Neural cell (in vitro differentiated cells): ENCODE measurements at regions not wholly inside any gene's neighbourhood (a gene's known extent, or its start where the extent isn't known, plus 50 kb on each side); places are given as distances from the start of the nearest gene placed in this dataset.

Source experiments
- H2AFZ ChIP-seq: fragments of 200-600, 300-800 bp; sonication (generic), shearing (Covaris generic); 2 replicates; pipeline ENCODE4 v1.6.0; 2014; ENCODE audit warnings: low read depth, mild to moderate bottlenecking, antibody characterized with exemption, low read length, moderate library complexity
- H3F3A ChIP-seq: fragments of 200-600 bp; shearing (Covaris generic); 2 replicates; pipeline ENCODE4 v1.6.1; 2016; ENCODE audit warnings: mild to moderate bottlenecking, moderate library complexity, mixed read lengths, antibody characterized with exemption, low read length; ENCODE audit not compliant: insufficient read depth, poor library complexity, severe bottlenecking
- H3K27ac ChIP-seq: fragments of 200-600, 300-800 bp; sonication (generic), shearing (Covaris generic); 2 replicates; pipeline ENCODE4 v1.5.1; 2014; ENCODE audit warnings: mild to moderate bottlenecking, low read length, moderate library complexity
- H3K27me3 ChIP-seq: fragments of 300-800, 200-600 bp; sonication (generic), shearing (Covaris generic); 2 replicates; pipeline ENCODE4 v1.6.0; 2014; ENCODE audit warnings: mild to moderate bottlenecking, low read depth, low read length, moderate library complexity; ENCODE audit not compliant: insufficient read depth
- H3K36me3 ChIP-seq: fragments of 300-800, 200-600 bp; sonication (generic), shearing (Covaris generic); 2 replicates; pipeline ENCODE4 v1.5.1; 2014; ENCODE audit warnings: mild to moderate bottlenecking, antibody characterized with exemption, low read length, moderate library complexity; ENCODE audit not compliant: insufficient read depth
- H3K4me2 ChIP-seq: fragments of 300-800, 200-600 bp; sonication (generic), shearing (Covaris generic); 2 replicates; pipeline ENCODE4 v1.6.0; 2014; ENCODE audit warnings: mild to moderate bottlenecking, low read length
- H3K4me3 ChIP-seq: fragments of 300-800, 200-600 bp; sonication (generic), shearing (Covaris generic); 2 replicates; pipeline ENCODE4 v1.5.1; 2014; ENCODE audit warnings: mild to moderate bottlenecking, low read length, moderate library complexity
- H3K79me2 ChIP-seq: fragments of 200-600 bp; shearing (Covaris generic); replicated peaks from 2 replicates; pipeline ENCODE4 v1.6.0; 2014; ENCODE audit warnings: mild to moderate bottlenecking, low read length, moderate library complexity; ENCODE audit not compliant: insufficient read depth
- H3K9ac ChIP-seq: fragments of 300-800, 200-600 bp; sonication (generic), shearing (Covaris generic); 2 replicates; pipeline ENCODE4 v1.6.1; 2016; ENCODE audit warnings: mild to moderate bottlenecking, low read length, mixed read lengths
- H3K9me2 ChIP-seq: fragments of 200-600 bp; shearing (Covaris generic); 2 replicates; pipeline ENCODE4 v1.6.1; 2016; ENCODE audit warnings: mild to moderate bottlenecking, low read length, mixed read lengths; ENCODE audit not compliant: insufficient read depth
- H3K9me3 ChIP-seq: fragments of 200-600, 300-800 bp; sonication (generic), shearing (Covaris generic); 2 replicates; pipeline ENCODE4 v1.6.1; 2016; ENCODE audit warnings: mild to moderate bottlenecking, mixed run types, low read length, moderate library complexity, mixed read lengths
- H4K20me1 ChIP-seq: fragments of 200-600 bp; shearing (Covaris generic); 2 replicates; pipeline ENCODE4 v1.6.1; 2016; ENCODE audit warnings: mild to moderate bottlenecking, mixed run types; ENCODE audit not compliant: insufficient read depth
- CTCF ChIP-seq: fragments of 450-650 bp; IDR thresholded peaks from 2 replicates; pipeline ENCODE4 v1.5.1; 2014; ENCODE audit warnings: antibody characterized with exemption, mild to moderate bottlenecking, moderate library complexity; ENCODE audit not compliant: poor library complexity, severe bottlenecking
- EP300 ChIP-seq: fragments of 450-650 bp; conservative IDR thresholded peaks from 2 replicates; pipeline ENCODE4 v1.6.1; 2014; ENCODE audit warnings: antibody characterized with exemption, mild to moderate bottlenecking, moderate library complexity; ENCODE audit not compliant: poor library complexity, severe bottlenecking
- EZH2 ChIP-seq: fragments of 200-600, 300-800 bp; shearing (Covaris generic), sonication (generic); IDR thresholded peaks from 2 replicates; pipeline ENCODE4 v1.6.1; 2014; ENCODE audit warnings: antibody characterized with exemption, low read length, borderline replicate concordance, mild to moderate bottlenecking; ENCODE audit not compliant: insufficient read depth, poor library complexity, severe bottlenecking
- MXI1 ChIP-seq: fragments of 450-650 bp; conservative IDR thresholded peaks from 2 replicates; pipeline ENCODE4 v1.6.1; 2014; ENCODE audit warnings: antibody characterized with exemption, mild to moderate bottlenecking; ENCODE audit not compliant: poor library complexity, severe bottlenecking
- POLR2AphosphoS5 ChIP-seq: IDR thresholded peaks from 2 replicates; pipeline ENCODE4 v1.6.1; 2012
- RAD21 ChIP-seq: fragments of 450-650 bp; conservative IDR thresholded peaks from 2 replicates; pipeline ENCODE4 v1.6.1; 2014; ENCODE audit warnings: antibody characterized with exemption, mild to moderate bottlenecking, moderate library complexity
- REST ChIP-seq: IDR thresholded peaks from 2 replicates; pipeline ENCODE4 v1.6.1; 2012; ENCODE audit warnings: borderline replicate concordance
- SMC3 ChIP-seq: fragments of 450-650 bp; conservative IDR thresholded peaks from 2 replicates; pipeline ENCODE4 v1.6.1; 2014; ENCODE audit warnings: antibody characterized with exemption, mild to moderate bottlenecking, moderate library complexity; ENCODE audit not compliant: poor library complexity
- TAF1 ChIP-seq: IDR thresholded peaks from 2 replicates; pipeline ENCODE4 v1.6.1; 2012; ENCODE audit warnings: low read depth

- no peaks in the 10 kb centered on the region for H3F3A ChIP-seq
- no peaks in the 10 kb centered on the region for H4K20me1 ChIP-seq
- no peak overlapping the region for H2AFZ ChIP-seq
- no peak for TF ChIP-seq RAD21
- TF ChIP-seq REST, result no peak
- no peak for TF ChIP-seq EZH2
- no peak for TF ChIP-seq CTCF
- no peak for TF ChIP-seq EP300
- no peak for TF ChIP-seq POLR2AphosphoS5
- TF ChIP-seq TAF1, result no peak
- TF ChIP-seq SMC3, result no peak
- TF ChIP-seq MXI1, result no peak
- no peak overlapping the region for H3K4me2 ChIP-seq
- no peaks in the 10 kb centered on the region for H3K9me3 ChIP-seq
- no peak overlapping the region for H3K27ac ChIP-seq
- no peaks in the 10 kb centered on the region for H3K79me2 ChIP-seq
- no peak overlapping the region for H3K9ac ChIP-seq
- H3K9me2 ChIP-seq, result no peaks in the 10 kb centered on the region
- no peaks in the 10 kb centered on the region for H3K27me3 ChIP-seq
- H3K36me3 ChIP-seq, result no peaks in the 10 kb centered on the region
- no peak overlapping the region for H3K4me3 ChIP-seq
Observed at GRCh38 chr11:27860811-27861210, 160.6 kb upstream of the BDNF start.

GRCh38 chr11:27858866-27859265 is 158.6 kb upstream of the BDNF start:
- Histone ChIP-seq H3K27ac (no peak overlapping the region), H4K20me1 (no peaks in the 10 kb centered on the region), H3K9ac (no peak overlapping the region), H3K4me2 (no peak overlapping the region), H3K9me3 (no peaks in the 10 kb centered on the region), H3K79me2 (no peaks in the 10 kb centered on the region), H3F3A (no peaks in the 10 kb centered on the region), H3K36me3 (no peaks in the 10 kb centered on the region), H3K4me3 (no peak overlapping the region), H3K9me2 (no peaks in the 10 kb centered on the region), H3K27me3 (no peaks in the 10 kb centered on the region), H2AFZ (no peak overlapping the region)
- TF ChIP-seq EP300, result no peak
- no peak for TF ChIP-seq RAD21
- TF ChIP-seq MXI1, result no peak
- TF ChIP-seq TAF1, result no peak
- no peak for TF ChIP-seq EZH2
- no peak for TF ChIP-seq CTCF
